ENCODE measurements at regions not wholly inside any gene's neighbourhood (a gene's known extent, or its start where the extent isn't known, plus 50 kb on each side); places are given as distances from the start of the nearest gene placed in this dataset.

DNA sequence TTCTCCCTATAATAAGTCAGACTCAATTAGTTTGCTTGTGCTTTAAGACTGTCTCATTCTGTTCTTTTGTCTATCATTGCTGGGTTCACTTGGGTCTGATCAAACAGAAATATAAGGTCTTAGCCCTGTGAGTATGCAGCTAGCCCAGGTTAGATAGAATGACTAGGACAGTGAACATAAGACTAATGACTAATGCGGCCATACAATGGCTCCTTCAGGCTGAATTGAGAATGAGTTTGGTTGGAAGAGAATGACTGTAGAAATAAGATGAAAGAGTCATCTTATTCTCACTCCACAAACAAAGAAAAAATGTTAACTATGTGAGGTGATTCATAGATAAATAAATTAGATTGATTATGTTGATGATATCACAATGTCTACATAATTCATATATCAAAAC, 50.1 kb upstream of the OBI1 start:
- H3K23me2 ChIP-seq (ENCODE audit: low read depth, low read length) = no peaks in the 10 kb centered on the region
- no peak overlapping the region for H3K4me3 ChIP-seq (ENCODE audit: extremely low read depth in 1 of 4, insufficient read depth in 2 of 4, low read depth in 3 of 4, low read length in 4 of 4)
- no peaks in the 10 kb centered on the region for H3K27me3 ChIP-seq (replicated peaks in 1 of 4; ENCODE audit: control insufficient read depth in 3 of 4, extremely low read depth in 1 of 4, insufficient read depth in 3 of 4, low read length in 3 of 4)
- H4K91ac ChIP-seq (replicated peaks; ENCODE audit: insufficient read length, low read length) = no peak overlapping the region
- no peak overlapping the region for H3K4me2 ChIP-seq (ENCODE audit: insufficient read depth in 1 of 2, low read depth in 2 of 2, low read length in 2 of 2)
- no peak overlapping the region for H3K9ac ChIP-seq (replicated peaks in 1 of 4; ENCODE audit: extremely low read depth in 1 of 4, low read depth in 3 of 4, low read length in 3 of 4)
- no peak overlapping the region for H2BK15ac ChIP-seq (ENCODE audit: low read length)
- H2BK20ac ChIP-seq (ENCODE audit: low read length) = no peak overlapping the region
- H2BK120ac ChIP-seq (replicated peaks; ENCODE audit: low read depth, low read length) = no peak overlapping the region
- H2BK12ac ChIP-seq (ENCODE audit: low read depth, low read length) = no peak overlapping the region
- no peak overlapping the region for H3K27ac ChIP-seq (ENCODE audit: low read depth, low read length)
- no peaks in the 10 kb centered on the region; a peak in 1 of 4 replicates for H3K9me3 ChIP-seq (ENCODE audit: insufficient read depth in 2 of 2, low read depth in 1 of 2, low read length in 1 of 2)
- TF ChIP-seq POLR2AphosphoS5 (IDR thresholded peaks at IDR 0.05; ENCODE audit: low read depth, low read length) (no peak), SP2 (IDR thresholded peaks at IDR 0.05; ENCODE audit: low read length) (no peak), TEAD4 (IDR thresholded peaks at IDR 0.05; ENCODE audit: low read depth, low read length) (no peak), POU5F1 (IDR thresholded peaks at IDR 0.05; ENCODE audit: low read depth, low read length) (no peak)
- H4K20me1 ChIP-seq (replicated peaks in 1 of 2; ENCODE audit: control insufficient read depth in 1 of 2, insufficient read depth in 2 of 2, low read length in 2 of 2) = no peaks in the 10 kb centered on the region
- no peak overlapping the region for H3K56ac ChIP-seq (replicated peaks; ENCODE audit: insufficient read length, low read depth, low read length)
- H2BK5ac ChIP-seq (ENCODE audit: low read depth, low read length) = no peak overlapping the region
- no peaks in the 10 kb centered on the region for H3K79me2 ChIP-seq (ENCODE audit: control insufficient read depth in 1 of 2, insufficient read depth in 2 of 2, low read length in 2 of 2)
- no peaks in the 10 kb centered on the region for H3K79me1 ChIP-seq (ENCODE audit: low read depth, low read length)
- DNase-seq (ENCODE audit: low read depth in 1 of 2, low spot score in 2 of 2) (no peak), FAIRE-seq (no peak)
- H3K4ac ChIP-seq (replicated peaks; ENCODE audit: insufficient read length, low read depth, low read length) = no peak overlapping the region
- POLR2A ChIA-PET (ENCODE audit: partially characterized antibody) = no interaction called here
- H3K14ac ChIP-seq (ENCODE audit: insufficient read length) = no peak overlapping the region
- no peak overlapping the region for H3K18ac ChIP-seq (ENCODE audit: extremely low read depth, low read length)
- H4K8ac ChIP-seq (ENCODE audit: extremely low read depth, insufficient read depth, low read length) = no peak overlapping the region
- H3K36me3 ChIP-seq (ENCODE audit: control insufficient read depth in 2 of 4, insufficient read depth in 4 of 4, low read length in 3 of 4) = no peaks in the 10 kb centered on the region
- no peak overlapping the region for H2AK5ac ChIP-seq (ENCODE audit: low read depth, low read length)
- WGBS, 2 experiments (ENCODE audit: extremely low coverage in 1 of 2, insufficient coverage in 1 of 2, insufficient read length in 1 of 2, insufficient replicate concordance in 2 of 2, low coverage in 1 of 2, low lambda C conversion rate in 2 of 2, missing lambda C conversion rate in 1 of 2) = 80% methylated on average over 1 of the region's 1 CpG; no CpG with 5 or more reads in 1 of the 2 experiments
- H3K4me1 ChIP-seq (replicated peaks in 1 of 4; ENCODE audit: control insufficient read depth in 3 of 4, insufficient read depth in 4 of 4, low read length in 3 of 4) = peaks cover 0 to 3% (median under 1%) of the 10 kb centered on the region in 4 experiments; a peak in 2 of 7 replicates
- CTCF ChIA-PET (ENCODE audit: partially characterized antibody) = no interaction called here
- no peak overlapping the region for H2AFZ ChIP-seq (ENCODE audit: low read length)
- H3K23ac ChIP-seq (ENCODE audit: insufficient read length) = no peak overlapping the region
- no peak overlapping the region for H4K5ac ChIP-seq (ENCODE audit: insufficient read length, low read depth, low read length)

All from H1 (cell line).